ENCODE measurements at regions not wholly inside any gene's neighbourhood (a gene's known extent, or its start where the extent isn't known, plus 50 kb on each side); places are given as distances from the start of the nearest gene placed in this dataset.
A peak's percentile ranks its signal among the peaks of the same experiment; 100 is the strongest.

DNA sequence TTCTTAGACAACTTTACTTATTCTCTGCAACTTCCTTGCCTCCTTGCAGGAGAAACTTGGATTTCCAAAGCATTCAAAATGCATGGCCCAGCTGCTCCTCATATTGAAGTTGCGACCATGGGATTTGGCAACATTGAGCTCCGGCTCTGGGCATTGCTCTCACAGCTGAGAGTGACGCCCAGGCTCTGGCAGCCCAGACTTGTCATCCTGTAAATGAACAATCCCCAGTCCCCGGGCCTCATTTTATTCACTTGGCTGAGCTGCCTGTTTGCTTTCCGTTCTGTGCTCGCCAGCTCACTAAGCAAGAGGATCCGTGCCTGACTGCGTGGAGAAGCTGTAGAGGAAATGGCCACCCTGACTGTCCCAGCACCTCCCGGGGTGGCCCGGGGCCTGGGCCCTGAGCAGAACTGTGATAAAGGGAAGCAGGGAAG is 119.5 kb upstream of the CD93 start:
- peak; percentile 89 for DNase-seq (ENCODE audit: low read depth)

DNA sequence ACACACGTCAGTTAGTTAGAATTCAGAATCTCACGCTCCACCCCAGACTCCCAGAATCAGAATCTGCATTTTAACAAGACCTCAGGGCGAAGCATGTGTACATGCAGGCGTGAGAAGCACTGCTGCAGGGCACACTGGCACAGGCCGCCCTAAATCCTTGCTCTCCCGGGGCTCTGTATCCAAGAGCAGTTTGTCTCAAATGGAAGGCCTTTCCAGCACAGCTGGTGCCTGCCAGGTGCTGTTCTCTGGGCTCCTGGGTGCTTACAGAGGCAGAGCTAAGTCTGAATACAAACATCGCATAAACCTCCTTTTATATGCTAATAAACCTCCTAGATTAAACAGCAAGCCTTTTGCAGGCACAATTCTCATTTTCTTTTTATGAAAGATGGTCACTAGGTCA is 119.1 kb upstream of the CD93 start:
- DNase-seq (ENCODE audit: low read depth): no peak

DNA sequence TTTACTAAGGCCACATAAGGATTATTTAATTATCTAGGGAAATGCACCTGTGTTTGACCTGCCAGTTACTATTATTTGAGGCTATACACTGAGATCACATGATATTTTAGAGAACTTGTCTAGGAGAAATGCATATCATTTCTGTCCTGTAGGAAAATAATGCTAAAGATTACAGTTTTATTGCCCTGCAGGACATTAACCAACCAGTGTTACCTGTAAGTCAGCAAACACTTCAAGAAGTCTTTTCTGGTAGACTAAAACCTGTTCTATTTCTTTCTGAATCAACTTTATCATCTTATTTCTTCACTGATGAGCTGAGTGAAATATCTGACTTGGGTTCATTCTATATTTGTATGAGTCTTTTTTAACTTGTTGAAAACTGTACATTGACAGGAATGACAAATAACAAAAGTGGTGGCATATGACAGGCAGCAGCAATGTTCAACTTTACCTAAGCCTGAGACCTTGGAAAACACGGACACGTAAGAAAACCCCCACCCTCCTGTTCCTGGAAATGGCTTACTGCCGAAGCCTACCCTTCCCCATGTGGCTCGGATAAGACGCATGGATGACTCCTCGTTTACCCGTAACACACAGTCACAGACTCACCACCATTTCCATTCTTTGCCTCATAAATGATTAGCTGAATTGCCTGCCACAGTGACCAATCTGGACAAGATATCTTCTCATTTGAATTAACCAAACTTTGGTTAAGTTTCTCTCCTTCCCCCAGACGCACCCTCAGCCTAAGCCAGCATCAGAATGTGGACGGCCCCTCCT is 118.0 kb upstream of the CD93 start:
- DNase-seq (ENCODE audit: low read depth): peak; percentile 72

DNA sequence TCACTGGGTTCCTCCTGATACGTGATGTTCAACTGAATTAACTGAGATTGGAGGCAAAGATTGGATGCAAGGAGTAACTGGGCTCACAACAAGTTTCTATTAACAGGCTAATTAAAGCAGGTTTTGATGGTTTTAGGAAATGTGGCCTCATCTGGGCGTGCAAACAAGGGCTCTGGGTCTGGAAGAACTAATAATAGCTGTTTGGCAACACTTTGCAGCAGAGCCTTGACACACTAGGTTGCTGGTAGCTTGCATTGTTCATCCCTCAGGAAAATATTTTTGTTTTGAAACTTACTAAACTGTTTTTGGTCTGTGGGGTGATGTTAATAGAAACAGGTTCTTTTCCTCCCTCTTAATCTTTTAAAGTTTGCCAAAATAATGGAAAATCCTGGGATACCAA is 117.2 kb upstream of the CD93 start:
- no peak for DNase-seq (ENCODE audit: low read depth)

DNA sequence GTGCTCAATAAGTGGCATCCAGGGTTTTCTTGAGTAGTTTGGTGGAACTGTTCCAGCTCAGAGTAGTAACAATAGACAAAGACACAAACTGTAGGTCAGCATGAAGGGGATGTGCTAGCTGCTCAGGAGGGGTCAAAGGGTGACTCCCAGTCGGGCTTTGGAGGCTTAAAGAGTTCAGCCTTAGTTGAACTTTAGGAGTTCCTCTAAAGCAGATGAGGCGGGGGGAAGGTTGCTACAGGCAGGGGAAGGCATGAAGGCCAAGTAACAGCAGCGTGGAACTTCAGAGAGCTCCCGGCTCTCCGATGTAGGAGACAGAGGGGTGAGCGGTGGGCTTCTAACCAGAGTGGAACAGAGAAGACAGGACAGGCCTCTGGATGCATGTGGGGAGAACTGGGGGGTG is 115.5 kb upstream of the CD93 start:
- no peak for DNase-seq (ENCODE audit: low read depth)

DNA sequence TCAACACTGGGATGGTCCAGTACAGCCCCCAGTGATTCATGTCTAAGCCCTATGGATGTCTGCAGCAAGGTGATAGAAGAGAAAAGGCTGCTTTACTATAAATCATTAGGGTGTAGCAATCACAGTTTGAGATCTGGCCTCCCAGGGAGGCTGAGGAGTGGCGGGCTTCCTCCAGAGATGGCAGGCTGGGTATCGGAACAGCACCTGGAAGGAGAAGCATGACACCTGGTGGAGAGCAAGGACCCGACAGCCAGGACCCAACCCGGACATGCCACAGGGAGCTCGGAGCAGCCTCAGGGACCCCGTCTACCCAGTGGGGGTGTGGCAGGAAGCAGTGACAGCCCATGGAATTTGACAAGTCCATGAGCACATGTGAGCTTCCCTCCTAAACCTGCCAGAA is 114.8 kb upstream of the CD93 start:
- peak; percentile 39 for DNase-seq (ENCODE audit: low read depth)

DNA sequence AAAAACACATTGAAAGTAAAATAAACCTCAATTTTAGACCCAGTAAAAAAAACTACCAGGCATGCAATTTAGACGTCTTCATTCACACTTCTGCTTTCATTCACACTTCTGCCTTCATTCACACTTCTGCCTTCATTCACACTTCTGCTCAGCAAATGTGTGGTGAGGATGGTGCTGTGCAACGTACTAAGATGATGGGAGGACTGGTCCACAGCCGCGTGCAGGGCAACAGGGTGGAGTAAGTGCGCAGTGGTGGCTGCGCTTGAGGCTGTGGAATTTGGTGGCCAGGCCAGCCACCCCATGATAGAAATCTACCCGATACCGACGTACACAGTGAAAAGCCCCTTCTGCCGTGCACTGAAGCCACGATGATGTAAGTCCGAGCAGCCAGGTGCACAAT is 114.3 kb upstream of the CD93 start:
- DNase-seq (ENCODE audit: low read depth): no peak

DNA sequence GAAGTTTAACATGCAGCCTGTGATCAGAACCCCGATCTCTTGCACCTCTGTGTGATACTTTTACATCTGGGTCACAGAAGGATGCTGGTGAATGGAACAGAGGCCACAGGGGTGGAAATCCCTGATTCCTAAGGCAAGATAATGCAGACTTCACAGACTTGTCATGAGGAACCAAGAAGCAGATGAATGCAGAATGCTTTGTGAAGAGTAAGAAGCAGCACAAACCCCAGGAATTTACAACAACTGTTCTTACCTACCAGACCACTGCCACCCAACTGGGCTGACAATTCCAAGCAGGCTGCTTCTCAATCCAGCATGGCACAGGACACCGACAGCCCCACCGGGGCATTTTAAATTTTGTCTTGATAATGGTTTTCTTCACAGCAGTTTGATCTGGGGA is 113.2 kb upstream of the CD93 start:
- no peak for DNase-seq (ENCODE audit: low read depth)

DNA sequence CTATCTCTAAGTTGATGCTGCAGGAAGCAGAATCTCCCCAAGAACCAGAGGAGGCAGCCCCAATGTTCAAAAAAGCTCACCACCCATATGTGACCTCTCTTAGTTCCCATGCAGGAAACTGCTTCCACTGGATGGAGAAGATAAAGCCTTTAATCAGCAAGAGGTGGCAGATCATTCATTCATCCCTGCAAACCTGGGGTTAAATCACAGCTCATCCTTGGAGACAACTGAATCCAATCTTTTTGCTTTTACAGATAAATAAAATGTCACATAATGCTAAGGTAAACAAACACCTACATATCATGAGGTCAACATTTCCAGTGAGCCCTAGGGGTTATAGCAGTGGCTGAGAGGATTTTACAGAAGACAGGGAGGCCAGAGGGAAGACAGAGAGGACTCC is 112.7 kb upstream of the CD93 start:
- DNase-seq (ENCODE audit: low read depth): no peak

DNA sequence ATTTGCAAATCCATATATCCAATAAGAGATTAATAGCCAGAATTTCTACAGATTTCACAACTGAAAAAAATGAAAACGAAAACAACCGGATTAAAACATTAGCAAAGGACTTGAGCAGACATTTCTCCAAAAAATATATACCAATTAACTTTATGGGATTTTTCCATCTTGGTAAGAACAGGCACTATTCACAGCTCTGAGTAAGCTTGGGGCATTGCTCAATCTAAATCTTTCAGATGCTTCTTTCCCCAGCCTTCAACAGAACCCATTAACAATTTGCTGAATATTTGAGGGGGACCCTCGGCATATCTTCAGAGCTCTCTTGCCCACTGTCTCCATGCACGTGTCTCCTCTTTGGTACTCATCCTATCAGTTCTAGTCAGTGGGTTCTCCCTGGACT is 111.7 kb upstream of the CD93 start:
- no peak for DNase-seq (ENCODE audit: low read depth)

DNA sequence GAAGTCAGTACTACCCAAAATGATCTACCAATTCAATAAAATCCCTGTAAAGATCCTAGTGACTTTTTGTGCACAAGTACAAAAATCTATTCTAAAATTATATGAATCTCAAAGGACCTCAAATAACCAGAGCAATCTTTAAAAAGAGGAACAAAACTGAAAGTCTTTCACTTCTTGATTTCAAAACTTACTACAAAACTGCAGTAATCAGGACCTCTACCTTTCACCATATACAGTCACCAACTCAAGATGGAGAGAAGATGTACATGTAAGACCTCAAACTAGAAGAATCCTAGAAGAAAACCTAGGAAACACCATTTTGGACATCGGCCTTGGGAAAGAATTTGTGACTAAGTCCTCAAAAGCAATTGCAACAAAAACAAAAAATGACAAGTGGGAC is 109.5 kb upstream of the CD93 start:
- DNase-seq (ENCODE audit: low read depth): no peak

DNA sequence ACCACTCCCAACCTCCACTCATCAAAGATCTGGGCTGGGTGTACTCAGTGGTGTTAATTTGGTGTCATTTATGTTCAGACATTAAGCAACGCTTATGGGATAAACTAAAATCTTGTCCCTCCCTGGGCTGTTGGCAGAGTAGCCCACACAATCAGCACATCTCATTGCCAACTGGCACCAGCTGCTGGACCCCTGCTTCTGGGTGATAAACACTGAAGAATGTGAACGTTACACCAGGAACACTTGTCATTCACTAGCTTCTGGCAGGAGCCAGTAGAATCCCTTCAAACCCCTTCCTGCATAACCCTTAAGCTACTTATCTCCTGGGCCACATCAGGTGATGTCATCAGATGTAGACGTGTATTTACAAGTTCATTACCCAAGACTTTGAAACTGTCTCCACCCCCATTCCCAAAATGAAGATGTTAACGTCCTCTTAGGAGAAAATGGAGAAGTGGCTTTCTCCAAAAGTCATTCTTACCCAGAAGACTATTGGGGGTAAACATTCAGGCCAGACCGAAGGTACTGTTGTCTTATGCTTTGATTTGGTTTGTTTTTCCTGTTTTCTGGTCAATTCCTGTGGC is 107.8 kb upstream of the CD93 start:
- peak; percentile 28 for DNase-seq (ENCODE audit: low read depth)

DNA sequence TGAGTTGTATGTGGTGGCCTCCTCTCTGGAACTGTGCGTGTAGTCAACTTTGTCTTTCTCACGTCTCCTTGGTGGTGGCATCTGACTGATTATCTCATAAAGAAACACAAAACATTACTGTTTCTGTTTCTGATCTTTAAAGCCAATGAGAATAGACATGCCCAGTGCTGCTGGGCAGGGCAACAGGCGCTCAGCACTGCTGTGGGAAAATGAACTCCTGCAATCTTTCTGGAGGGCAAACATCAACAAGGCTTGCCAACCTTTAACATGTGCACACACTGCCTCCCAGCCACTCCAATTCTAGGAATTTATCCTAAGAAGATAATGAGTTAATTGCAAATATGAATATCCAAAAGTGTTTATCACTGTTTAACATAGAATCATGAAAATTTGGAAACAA is 106.3 kb upstream of the CD93 start:
- DNase-seq (ENCODE audit: low read depth): no peak

DNA sequence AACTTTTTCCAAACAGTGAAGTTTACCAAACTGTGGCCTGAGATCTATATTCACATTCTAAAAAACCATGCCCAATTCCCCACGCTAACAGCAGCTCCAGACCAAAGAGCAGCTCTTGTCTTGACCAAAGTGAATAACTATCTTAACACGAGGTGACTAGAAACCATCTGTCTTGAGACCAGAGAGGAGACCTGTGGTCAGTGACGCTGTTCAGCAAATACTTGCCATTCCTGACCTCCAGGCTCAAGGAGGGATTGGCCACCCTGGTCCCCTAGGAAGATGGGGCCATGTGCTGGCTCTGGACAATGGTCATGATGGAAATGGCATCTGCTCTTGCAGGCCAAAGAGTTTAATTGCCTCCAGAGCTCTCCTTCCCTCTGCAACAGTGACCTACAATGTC is 104.4 kb upstream of the CD93 start:
- no peak for DNase-seq (ENCODE audit: low read depth)

DNA sequence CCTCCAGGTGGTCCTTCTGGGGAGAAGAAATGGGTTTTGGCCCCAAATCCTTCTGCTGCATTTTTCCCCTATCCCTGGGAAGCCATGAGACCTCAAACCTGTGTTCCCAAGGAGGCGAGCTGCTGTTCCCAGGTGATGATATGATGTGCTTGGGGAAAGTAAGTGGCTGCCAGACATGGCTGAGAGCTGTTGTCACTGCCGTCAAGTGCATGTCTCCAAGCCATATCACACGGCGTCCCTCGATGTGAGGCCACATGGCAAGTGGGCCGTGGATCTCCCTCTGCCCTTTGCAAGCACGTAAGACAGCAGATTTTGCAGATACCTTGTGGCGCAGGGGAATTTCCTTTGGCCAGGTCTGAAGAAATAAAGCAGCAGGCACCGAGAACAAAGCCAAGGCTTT is 103.7 kb upstream of the CD93 start:
- no peak for DNase-seq (ENCODE audit: low read depth)

DNA sequence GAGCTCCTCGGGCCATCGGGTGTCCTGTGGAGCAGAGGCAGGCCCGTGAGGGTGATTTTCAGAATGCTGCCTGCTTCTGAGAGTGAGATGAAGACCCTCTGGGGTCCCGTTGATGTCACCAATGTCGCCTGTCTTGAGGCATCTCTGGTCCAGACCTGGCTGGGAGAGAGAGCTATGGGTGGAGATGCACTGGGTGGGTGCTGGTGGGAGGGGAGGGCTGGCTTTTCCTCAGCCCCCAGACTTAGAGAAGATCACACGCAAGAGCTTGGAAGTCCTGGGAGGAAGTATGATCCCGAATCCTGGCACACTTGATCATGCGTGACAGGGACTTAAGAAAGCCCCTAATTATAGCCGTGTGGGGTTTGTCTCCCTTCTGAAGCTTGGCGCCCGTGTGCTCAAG is 103.2 kb upstream of the CD93 start:
- no peak for DNase-seq (ENCODE audit: low read depth)

DNA sequence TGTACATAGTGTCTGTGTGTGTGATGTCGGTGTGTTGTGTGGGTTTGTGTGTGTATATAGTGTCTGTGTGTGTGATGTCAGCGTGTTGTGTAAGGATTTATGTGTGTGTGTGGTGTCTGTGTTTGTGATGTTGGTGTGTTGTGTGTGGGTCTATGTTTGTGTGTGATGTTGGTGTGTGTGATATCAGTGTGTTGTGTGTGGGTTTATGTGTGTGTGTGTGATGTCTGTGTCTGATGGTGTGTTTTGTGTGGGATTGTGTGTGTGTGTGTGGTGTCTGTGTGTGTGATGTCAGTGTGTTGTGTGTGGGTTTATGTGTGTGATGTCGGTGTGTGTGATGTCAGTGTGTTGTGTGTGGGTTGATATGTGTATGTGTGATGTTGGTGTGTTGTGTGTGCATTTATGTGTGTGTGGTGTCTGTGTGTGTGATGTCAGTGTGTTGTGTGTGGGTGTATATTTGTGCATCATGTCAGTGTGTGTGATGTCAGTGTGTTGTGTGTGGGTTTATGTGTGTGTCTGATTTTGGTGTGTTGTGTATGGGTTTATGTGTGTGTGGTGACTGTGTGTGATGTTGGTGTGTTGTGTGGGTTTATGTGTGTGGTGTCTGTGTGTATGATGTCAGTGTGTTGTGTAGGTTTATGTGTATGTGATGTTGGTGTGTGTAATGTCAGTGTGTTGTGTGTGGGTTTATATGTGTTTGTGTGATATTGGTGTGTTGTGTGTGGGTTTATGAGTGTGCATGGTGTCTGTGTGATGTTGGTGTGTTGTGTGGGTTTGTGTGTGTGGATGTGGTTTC is 102.4 kb upstream of the CD93 start:
- DNase-seq (ENCODE audit: low read depth): no peak

DNA sequence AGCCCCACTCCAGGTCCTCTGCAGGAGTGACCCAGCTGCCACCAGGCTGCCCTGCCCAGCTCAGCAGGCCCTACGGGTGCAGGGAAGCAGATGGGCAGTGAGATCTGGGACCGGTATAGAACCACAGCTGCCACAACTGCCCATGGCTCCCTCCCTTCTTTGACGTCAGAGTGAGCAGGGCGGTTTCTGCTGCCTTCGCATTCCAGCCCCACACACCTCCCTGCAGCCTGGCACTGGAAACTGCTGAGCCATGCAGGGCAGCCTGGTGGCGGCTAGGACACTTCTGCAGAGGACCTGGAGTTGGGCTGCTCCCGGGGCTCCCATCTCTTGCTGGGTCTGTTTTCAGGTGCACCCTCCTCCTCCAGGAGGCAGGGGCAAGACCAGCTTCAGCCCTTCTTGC is 101.6 kb upstream of the CD93 start:
- peak; percentile 56 for DNase-seq (ENCODE audit: low read depth)

DNA sequence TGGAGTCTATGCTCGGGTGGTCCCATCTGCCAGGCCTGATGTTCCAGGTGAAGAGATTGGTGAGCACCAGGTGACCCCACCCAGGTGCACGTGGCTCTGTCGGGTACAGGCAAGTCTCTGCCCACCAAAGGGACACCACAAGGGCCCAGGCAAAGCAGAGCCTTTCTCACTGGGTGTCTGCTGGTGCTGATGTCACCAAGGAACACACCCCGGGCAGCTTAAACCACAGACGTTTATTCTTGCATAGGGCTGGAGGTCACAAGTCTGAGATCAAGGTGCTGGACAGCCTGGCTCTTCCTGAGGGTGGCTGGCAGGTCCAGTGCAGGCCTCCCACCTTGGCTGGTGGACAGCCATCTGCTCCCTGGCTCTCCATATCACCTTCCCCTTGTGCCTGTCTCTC is 100.7 kb upstream of the CD93 start:
- DNase-seq (ENCODE audit: low read depth): no peak

DNA sequence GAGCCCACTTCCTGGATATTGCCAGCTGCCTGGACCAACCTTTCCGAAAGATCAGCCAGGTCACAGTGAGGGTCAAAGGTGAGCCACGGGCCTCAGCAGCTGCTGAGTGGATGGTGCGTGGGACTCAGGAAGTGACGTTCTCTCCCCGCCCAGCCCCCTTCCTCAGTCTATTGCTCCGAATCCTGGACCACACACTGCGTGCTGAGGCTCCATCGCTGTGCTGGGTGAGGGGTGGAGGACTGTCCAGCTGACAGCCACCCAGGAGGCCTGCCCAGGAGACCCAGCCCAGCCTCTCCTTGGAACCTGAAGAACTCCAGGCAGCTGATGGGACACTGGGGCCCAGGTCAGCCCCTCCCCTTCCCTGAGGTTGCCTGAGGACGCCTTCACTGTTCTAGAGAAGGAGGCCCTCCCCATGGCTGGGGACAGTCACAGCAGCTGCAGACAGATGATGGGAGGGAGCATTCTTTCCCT is 94.4 kb upstream of the CD93 start:
- DNase-seq (ENCODE audit: low read depth): no peak

DNA sequence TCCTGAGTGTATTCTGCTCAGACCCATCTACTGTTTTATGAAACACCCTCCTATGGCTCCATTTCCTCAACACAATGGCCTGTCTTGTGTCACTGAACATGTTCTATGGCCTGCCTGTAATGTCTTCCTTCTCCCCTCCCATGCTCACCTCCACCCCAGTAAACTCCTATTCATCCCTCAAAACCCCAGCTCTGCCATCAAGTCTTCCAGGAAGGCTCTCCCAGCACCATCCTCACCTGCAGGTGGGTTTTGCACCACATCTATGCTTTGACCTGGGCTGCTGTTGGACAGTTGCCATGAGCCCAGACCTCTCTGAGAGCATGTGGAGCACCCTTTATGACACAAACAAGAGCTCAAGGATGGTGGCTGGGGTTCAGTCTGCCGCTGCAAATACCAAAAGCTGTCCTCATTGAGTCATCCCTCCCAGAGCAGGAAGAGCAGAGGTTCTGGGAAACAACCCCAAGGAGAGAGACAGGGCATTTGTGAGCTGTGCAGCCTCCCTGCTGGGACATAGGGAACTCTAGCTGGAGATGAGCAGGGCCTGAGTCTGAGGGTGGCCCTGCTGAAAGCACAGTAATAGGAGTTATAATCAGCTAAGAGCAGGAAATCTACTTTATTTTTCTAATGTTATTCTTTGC is 93.8 kb upstream of the CD93 start:
- no peak for DNase-seq (ENCODE audit: low read depth)

DNA sequence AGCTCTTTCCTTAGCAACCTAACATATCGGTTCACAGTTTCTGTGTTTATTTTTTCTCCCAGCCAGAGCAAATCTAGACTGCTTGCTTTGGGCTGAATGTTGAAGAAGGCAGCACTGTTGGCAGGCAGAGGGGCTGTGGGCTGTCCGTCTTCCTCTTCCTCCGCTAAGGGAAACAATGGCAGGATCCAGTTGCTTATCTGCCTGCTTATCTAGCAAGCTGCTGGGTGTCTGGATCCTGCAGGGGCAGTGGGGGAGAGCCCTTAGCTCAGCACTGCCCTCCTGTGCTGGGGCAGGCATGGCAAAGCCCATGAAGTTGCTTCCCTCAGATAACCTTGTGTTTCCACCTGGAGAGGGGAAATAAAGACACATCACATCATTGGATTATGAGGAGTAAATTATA is 92.7 kb upstream of the CD93 start:
- no peak for DNase-seq (ENCODE audit: low read depth)

DNA sequence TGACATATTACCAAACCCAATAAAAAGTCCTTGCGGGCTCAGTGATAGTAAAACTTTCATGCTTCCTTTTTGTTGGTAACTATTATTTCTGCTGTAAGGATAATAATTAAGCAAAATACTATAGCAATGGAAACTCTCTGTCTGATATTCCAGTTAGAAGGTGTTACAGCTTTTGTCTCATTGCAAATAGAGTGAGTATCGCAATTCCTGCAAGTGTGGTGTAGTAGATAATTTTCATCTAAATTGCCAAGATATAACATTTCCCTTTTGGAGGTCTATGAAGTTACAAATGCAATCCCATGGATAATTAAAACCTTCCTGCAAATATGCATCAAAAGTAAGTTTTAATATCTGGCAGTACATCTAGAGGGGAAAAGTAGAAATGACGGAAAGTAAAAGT is 88.7 kb upstream of the CD93 start:
- DNase-seq (ENCODE audit: low read depth): no peak
